Fibroblast of lung (primary cell): ENCODE measurements at regions not wholly inside any gene's neighbourhood (a gene's known extent, or its start where the extent isn't known, plus 50 kb on each side); places are given as distances from the start of the nearest gene placed in this dataset.

ENCODE experiments used
- DNase-seq, 2 donors: peaks; one replicate each; pipeline versions ENCODE4 v3.0.0 to v3.0.0-alpha.2; 2010; ENCODE audit warnings: low read depth in 2 of 2
- H2AFZ ChIP-seq: 2 replicates; pipeline ENCODE4 v1.5.1; 2012; ENCODE audit warnings: low read length, control low read depth, inconsistent platforms
- H3K27ac ChIP-seq: 2 replicates; pipeline ENCODE4 v1.5.1; 2011; ENCODE audit warnings: low read length, control low read depth; ENCODE audit not compliant: insufficient read depth
- H3K27me3 ChIP-seq: 2 replicates; pipeline ENCODE4 v1.5.1; 2011; ENCODE audit warnings: mild to moderate bottlenecking, low read length; ENCODE audit not compliant: control insufficient read depth, insufficient read depth
- H3K36me3 ChIP-seq: 2 replicates; pipeline ENCODE4 v1.5.1; 2011; ENCODE audit warnings: low read length; ENCODE audit not compliant: control insufficient read depth, insufficient read depth
- H3K4me1 ChIP-seq: 2 replicates; pipeline ENCODE4 v1.5.1; 2011; ENCODE audit warnings: low read length; ENCODE audit not compliant: control insufficient read depth, insufficient read depth; ENCODE audit errors: extremely low read depth
- H3K4me2 ChIP-seq: 2 replicates; pipeline ENCODE4 v1.5.1; 2011; ENCODE audit warnings: low read length, control low read depth; ENCODE audit not compliant: insufficient read depth; ENCODE audit errors: extremely low read depth
- H3K4me3 ChIP-seq, 4 experiments: fragments of 200-600 bp in 1 of 4; sonication (generic) in 1 of 4; replicated peaks in 1 of 4; 2 replicates each; pipeline ENCODE4 v1.5.1; 2011 to 2016; ENCODE audit warnings: low read length in 4 of 4, low read depth in 3 of 4, mild to moderate bottlenecking in 3 of 4, control low read depth in 2 of 4, inconsistent platforms in 1 of 4, mixed read lengths in 1 of 4; ENCODE audit not compliant: insufficient read depth in 1 of 4; ENCODE audit errors: control extremely low read depth in 1 of 4
- H3K79me2 ChIP-seq: 2 replicates; pipeline ENCODE4 v1.5.1; 2012; ENCODE audit warnings: mild to moderate bottlenecking, low read length, inconsistent platforms; ENCODE audit not compliant: control insufficient read depth, insufficient read depth
- H3K9ac ChIP-seq: 2 replicates; pipeline ENCODE4 v1.5.1; 2011; ENCODE audit warnings: mild to moderate bottlenecking, low read length, control low read depth; ENCODE audit not compliant: insufficient read depth
- H3K9me3 ChIP-seq: 2 replicates; pipeline ENCODE4 v1.5.1; 2012; ENCODE audit warnings: low read depth, low read length; ENCODE audit not compliant: control insufficient read depth, insufficient read depth
- H4K20me1 ChIP-seq: 2 replicates; pipeline ENCODE4 v1.5.1; 2011; ENCODE audit warnings: low read length; ENCODE audit not compliant: control insufficient read depth, insufficient read depth; ENCODE audit errors: extremely low read depth
- EZH2 ChIP-seq: IDR thresholded peaks from 2 replicates; pipeline ENCODE4 v1.5.1; 2012; ENCODE audit warnings: low read length, control low read depth, mild to moderate bottlenecking; ENCODE audit errors: missing control alignments
- TF ChIP-seq, protein P1 (sequence below), 2 donors: IDR thresholded peaks in 1 of 2; conservative IDR thresholded peaks in 1 of 2; 1 replicate in 1 of 2; 2 replicates in 1 of 2; pipeline ENCODE4 v1.5.1; 2011 to 2012; ENCODE audit warnings: low read length in 2 of 2, control low read depth in 1 of 2, inconsistent platforms in 1 of 2, low read depth in 1 of 2, mild to moderate bottlenecking in 1 of 2

GRCh38 chr18:71327850-71328249 is 1039.0 kb downstream of the SOCS6 start:
- Histone ChIP-seq H2AFZ (no peak overlapping the region), H3K4me2 (no peak overlapping the region)

GRCh38 chr18:71327441-71327840 is 1038.6 kb downstream of the SOCS6 start:
- Histone ChIP-seq H3K27me3 (no peaks in the 10 kb centered on the region), H2AFZ (no peak overlapping the region)

More at GRCh38 chr18:71327850-71328249, 1039.0 kb downstream of the SOCS6 start:
- no peak overlapping the region for H3K27ac ChIP-seq
- H3K36me3 ChIP-seq: no peaks in the 10 kb centered on the region
- H3K4me3 ChIP-seq: no peak overlapping the region
- DNase-seq: no peak
- H4K20me1 ChIP-seq: no peaks in the 10 kb centered on the region
- no peaks in the 10 kb centered on the region for H3K79me2 ChIP-seq
- no peaks in the 10 kb centered on the region for H3K9me3 ChIP-seq
- no peak overlapping the region for H3K9ac ChIP-seq
- H3K27me3 ChIP-seq: no peaks in the 10 kb centered on the region
- no peak for TF ChIP-seq EZH2
- TF ChIP-seq, protein P1, sequence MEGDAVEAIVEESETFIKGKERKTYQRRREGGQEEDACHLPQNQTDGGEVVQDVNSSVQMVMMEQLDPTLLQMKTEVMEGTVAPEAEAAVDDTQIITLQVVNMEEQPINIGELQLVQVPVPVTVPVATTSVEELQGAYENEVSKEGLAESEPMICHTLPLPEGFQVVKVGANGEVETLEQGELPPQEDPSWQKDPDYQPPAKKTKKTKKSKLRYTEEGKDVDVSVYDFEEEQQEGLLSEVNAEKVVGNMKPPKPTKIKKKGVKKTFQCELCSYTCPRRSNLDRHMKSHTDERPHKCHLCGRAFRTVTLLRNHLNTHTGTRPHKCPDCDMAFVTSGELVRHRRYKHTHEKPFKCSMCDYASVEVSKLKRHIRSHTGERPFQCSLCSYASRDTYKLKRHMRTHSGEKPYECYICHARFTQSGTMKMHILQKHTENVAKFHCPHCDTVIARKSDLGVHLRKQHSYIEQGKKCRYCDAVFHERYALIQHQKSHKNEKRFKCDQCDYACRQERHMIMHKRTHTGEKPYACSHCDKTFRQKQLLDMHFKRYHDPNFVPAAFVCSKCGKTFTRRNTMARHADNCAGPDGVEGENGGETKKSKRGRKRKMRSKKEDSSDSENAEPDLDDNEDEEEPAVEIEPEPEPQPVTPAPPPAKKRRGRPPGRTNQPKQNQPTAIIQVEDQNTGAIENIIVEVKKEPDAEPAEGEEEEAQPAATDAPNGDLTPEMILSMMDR (conservative IDR thresholded peaks at IDR 0.05 in 1 of 2, IDR thresholded peaks at IDR 0.05 in 1 of 2; ENCODE audit: low read depth in 1 of 2, low read length in 2 of 2): no peak
- no peaks in the 10 kb centered on the region for H3K4me1 ChIP-seq

GRCh38 chr18:71326826-71327225 is 1038.0 kb downstream of the SOCS6 start:
- Histone ChIP-seq H3K9me3 (no peaks in the 10 kb centered on the region), H3K9ac (no peak overlapping the region), H2AFZ (no peak overlapping the region), H3K4me3 (no peak overlapping the region), H3K79me2 (no peaks in the 10 kb centered on the region), H3K4me1 (no peaks in the 10 kb centered on the region), H3K4me2 (no peak overlapping the region), H3K27me3 (no peaks in the 10 kb centered on the region), H4K20me1 (no peaks in the 10 kb centered on the region), H3K27ac (no peak overlapping the region), H3K36me3 (no peaks in the 10 kb centered on the region)
- no peak for DNase-seq
- TF ChIP-seq, protein P1 (conservative IDR thresholded peaks at IDR 0.05 in 1 of 2, IDR thresholded peaks at IDR 0.05 in 1 of 2; ENCODE audit: low read depth in 1 of 2, low read length in 2 of 2): no peak
- no peak for TF ChIP-seq EZH2

More at GRCh38 chr18:71327441-71327840, 1038.6 kb downstream of the SOCS6 start:
- no peaks in the 10 kb centered on the region for H3K36me3 ChIP-seq
- no peaks in the 10 kb centered on the region for H3K9me3 ChIP-seq
- DNase-seq: no peak
- no peaks in the 10 kb centered on the region for H3K79me2 ChIP-seq
- H4K20me1 ChIP-seq: no peaks in the 10 kb centered on the region
- no peak for TF ChIP-seq EZH2
- TF ChIP-seq, protein P1 (conservative IDR thresholded peaks at IDR 0.05 in 1 of 2, IDR thresholded peaks at IDR 0.05 in 1 of 2; ENCODE audit: low read depth in 1 of 2, low read length in 2 of 2): no peak
- H3K9ac ChIP-seq: no peak overlapping the region
- H3K4me1 ChIP-seq: no peaks in the 10 kb centered on the region
- H3K4me3 ChIP-seq: no peak overlapping the region
- H3K27ac ChIP-seq: no peak overlapping the region
- H3K4me2 ChIP-seq: no peak overlapping the region
